ENCODE measurements at regions not wholly inside any gene's neighbourhood (a gene's known extent, or its start where the extent isn't known, plus 50 kb on each side); places are given as distances from the start of the nearest gene placed in this dataset.
A peak's percentile ranks its signal among the peaks of the same experiment; 100 is the strongest.
"Not testable (repeated sequence)": the region's sequence is repeated elsewhere in the genome, so short reads cannot be mapped to it uniquely, and the experiment has no call there.

- ATAC-seq, result peak; percentile 57
- DNase-seq (ENCODE audit: low spot score), result not testable (repeated sequence)
These were observed 53.3 kb downstream of the FOXD4L1 start for GRCh38 chr2:113551637-113552318.

- not testable (repeated sequence) for DNase-seq (ENCODE audit: low spot score); ATAC-seq
These were observed 61.4 kb downstream of the FOXD4L1 start for GRCh38 chr2:113559820-113560219.

GRCh38 chr2:113562662-113563061 is 64.2 kb downstream of the FOXD4L1 start:
- ATAC-seq; DNase-seq (ENCODE audit: low spot score): not testable (repeated sequence)

- ATAC-seq; DNase-seq (ENCODE audit: low spot score): not testable (repeated sequence)
These were observed 60.2 kb upstream of the RABL2A start for GRCh38 chr2:113566674-113567480.

GRCh38 chr2:113567481-113567849 is 59.6 kb upstream of the RABL2A start:
- DNase-seq (ENCODE audit: low spot score); ATAC-seq: not testable (repeated sequence)

- DNase-seq (ENCODE audit: low spot score); ATAC-seq: not testable (repeated sequence)
These were observed 58.8 kb upstream of the RABL2A start for GRCh38 chr2:113568231-113568630.

- DNase-seq (ENCODE audit: low spot score), result not testable (repeated sequence)
These were observed 57.0 kb upstream of the RABL2A start for GRCh38 chr2:113570082-113570481.

GRCh38 chr2:113570509-113571009 is 56.5 kb upstream of the RABL2A start:
- not testable (repeated sequence) for ATAC-seq; DNase-seq (ENCODE audit: low spot score)

More at GRCh38 chr2:113570082-113570481, 57.0 kb upstream of the RABL2A start:
- ATAC-seq, result not testable (repeated sequence)

GRCh38 chr2:113571482-113572068 is 55.5 kb upstream of the RABL2A start:
- ATAC-seq, result peak; percentile 56

GRCh38 chr2:113575721-113576120 is 51.3 kb upstream of the RABL2A start:
- not testable (repeated sequence) for ATAC-seq

More at GRCh38 chr2:113571482-113572068, 55.5 kb upstream of the RABL2A start:
- not testable (repeated sequence) for DNase-seq (ENCODE audit: low spot score)

GRCh38 chr2:113576353-113576752 is 50.7 kb upstream of the RABL2A start:
- not testable (repeated sequence) for DNase-seq (ENCODE audit: low spot score); ATAC-seq

More at GRCh38 chr2:113575721-113576120, 51.3 kb upstream of the RABL2A start:
- DNase-seq (ENCODE audit: low spot score), result not testable (repeated sequence)

All from left lobe of liver (tissue), 2 donors.